GM12873 (cell line): ENCODE measurements at regions not wholly inside any gene's neighbourhood (a gene's known extent, or its start where the extent isn't known, plus 50 kb on each side); places are given as distances from the start of the nearest gene placed in this dataset.

Experiments used
- TF ChIP-seq, protein P1 (sequence below): IDR thresholded peaks from 2 replicates; pipeline ENCODE4 v1.5.1; 2012; ENCODE audit warnings: low read depth, mild to moderate bottlenecking, moderate library complexity, low read length, control low read depth; ENCODE audit not compliant: insufficient read depth; ENCODE audit errors: missing control alignments

GRCh38 chr11:115691030-115691429 lies 186.8 kb upstream of the CADM1 start:
- TF ChIP-seq, protein P1, sequence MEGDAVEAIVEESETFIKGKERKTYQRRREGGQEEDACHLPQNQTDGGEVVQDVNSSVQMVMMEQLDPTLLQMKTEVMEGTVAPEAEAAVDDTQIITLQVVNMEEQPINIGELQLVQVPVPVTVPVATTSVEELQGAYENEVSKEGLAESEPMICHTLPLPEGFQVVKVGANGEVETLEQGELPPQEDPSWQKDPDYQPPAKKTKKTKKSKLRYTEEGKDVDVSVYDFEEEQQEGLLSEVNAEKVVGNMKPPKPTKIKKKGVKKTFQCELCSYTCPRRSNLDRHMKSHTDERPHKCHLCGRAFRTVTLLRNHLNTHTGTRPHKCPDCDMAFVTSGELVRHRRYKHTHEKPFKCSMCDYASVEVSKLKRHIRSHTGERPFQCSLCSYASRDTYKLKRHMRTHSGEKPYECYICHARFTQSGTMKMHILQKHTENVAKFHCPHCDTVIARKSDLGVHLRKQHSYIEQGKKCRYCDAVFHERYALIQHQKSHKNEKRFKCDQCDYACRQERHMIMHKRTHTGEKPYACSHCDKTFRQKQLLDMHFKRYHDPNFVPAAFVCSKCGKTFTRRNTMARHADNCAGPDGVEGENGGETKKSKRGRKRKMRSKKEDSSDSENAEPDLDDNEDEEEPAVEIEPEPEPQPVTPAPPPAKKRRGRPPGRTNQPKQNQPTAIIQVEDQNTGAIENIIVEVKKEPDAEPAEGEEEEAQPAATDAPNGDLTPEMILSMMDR: no peak

DNA sequence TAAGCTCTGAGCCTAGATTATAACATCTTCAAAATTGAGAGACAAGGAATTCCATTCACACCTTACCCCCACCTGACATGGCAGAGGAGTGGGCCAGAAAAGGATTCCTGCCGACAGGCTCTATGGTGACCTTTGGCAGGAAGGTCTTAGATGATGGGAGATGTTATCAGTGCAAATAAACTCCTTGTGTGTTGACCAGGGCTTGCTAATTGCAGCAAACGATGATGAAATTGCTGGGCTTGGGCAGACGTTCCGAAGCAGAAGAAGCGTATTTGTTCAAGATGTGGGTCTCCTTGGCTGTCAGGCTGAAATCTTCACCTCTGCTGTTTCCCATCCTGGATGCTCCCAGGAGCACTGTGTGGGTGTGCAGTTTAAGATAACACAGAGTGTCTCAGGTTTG lies 183.7 kb upstream of the CADM1 start:
- TF ChIP-seq, protein P1: no peak

DNA sequence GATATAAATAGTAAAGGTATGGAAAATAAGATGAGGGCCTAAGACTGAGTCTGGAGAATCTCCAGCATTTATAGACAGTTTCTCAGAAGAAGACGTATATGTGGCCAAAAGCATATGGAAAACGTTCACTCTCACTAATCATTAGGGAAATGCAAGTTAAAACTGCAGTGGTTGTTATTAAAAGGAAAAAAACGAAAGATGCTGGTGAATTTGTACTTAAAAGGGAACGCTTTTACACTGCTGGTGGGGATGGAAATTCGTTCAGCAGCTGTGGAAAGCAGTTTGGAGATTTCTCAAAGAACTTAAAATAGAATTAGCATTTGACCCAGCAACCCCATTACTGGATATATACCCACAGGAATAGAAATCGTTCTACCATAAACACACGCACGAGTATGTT lies 180.5 kb upstream of the CADM1 start:
- TF ChIP-seq, protein P1: no peak

DNA sequence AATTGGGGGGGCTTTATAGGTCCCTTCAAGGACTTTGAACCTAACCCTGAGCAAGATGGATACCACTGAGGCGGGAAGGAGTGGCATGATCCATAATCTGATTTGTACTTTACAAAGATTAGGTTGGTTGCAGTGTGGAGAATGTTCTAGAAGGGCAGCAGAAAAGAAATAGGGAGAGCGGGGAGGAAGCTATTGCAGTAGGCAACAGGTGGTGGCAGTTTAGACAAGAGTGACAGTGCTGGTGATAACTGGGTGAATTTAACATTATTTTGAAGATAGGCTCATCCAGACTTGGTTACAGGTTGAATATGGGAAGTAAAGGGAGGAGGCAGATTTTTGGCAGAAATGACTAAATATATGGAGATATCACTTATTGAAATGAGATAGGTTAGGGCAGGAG lies 179.9 kb upstream of the CADM1 start:
- TF ChIP-seq, protein P1: no peak

DNA sequence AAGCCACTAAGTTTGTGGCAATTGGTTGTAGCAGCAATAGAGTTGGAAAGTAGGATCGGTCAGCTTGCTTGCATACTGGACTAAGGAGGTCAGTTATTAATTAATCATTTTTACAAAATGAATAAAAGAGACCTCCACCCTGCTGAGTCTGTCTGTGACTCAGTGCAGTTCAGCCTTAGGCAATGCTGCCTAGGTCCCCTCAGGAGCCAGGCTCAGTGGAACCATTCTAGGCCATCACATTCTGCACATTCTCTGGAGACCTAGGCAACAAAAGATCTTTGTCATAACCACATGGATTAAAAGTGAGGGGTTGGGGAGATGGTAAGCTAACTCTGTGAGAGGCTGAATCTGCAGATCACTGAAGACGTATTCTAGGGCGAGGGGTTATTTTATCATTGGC lies 178.7 kb upstream of the CADM1 start:
- TF ChIP-seq, protein P1: no peak

DNA sequence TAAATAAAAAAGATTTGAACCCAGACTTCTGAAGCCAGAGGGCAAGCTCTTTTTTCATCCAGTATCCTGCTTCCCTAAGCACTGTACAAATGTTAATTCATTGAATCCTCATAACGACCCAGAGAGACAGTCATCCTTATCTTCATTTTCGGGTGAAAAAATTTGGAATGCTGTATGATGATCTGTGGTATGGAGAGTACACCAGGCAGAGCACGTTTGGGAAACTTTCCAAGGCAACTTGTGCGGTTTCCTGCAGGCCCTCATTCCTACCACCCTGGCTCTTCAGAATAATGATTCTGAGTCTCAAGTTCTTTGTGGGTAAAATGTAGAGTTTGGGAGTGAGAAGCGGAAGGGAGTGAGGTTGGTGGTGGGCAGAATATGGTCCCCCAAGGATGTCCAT lies 177.9 kb upstream of the CADM1 start:
- TF ChIP-seq, protein P1: no peak

GRCh38 chr11:115679945-115680344 lies 175.7 kb upstream of the CADM1 start:
- TF ChIP-seq, protein P1: no peak
